Right lobe of liver (tissue), 4 donors: ENCODE measurements at regions not wholly inside any gene's neighbourhood (a gene's known extent, or its start where the extent isn't known, plus 50 kb on each side); places are given as distances from the start of the nearest gene placed in this dataset.

Source experiments
- POLR2A ChIP-seq: fragments of 450-650 bp; IDR thresholded peaks from one replicate; pipeline ENCODE4 v1.6.1; 2017; ENCODE audit warnings: antibody characterized with exemption, mild to moderate bottlenecking
- TF ChIP-seq, protein P1 (sequence below), 4 donors: fragments of 200-600 bp in 3 of 4; fragments of 450-650 bp in 1 of 4; IDR thresholded peaks; one replicate each; pipeline versions ENCODE4 v1.5.1 to v1.8.0; 2016 to 2022; ENCODE audit warnings: antibody characterized with exemption in 4 of 4, mild to moderate bottlenecking in 2 of 4
- donor health status: DM: no; HTN: no; CAD: no.
- donor health status: DM: no; HTN: no; CAD: no.
- donor health status: DM: no; HTN: yes; CAD: no.

DNA sequence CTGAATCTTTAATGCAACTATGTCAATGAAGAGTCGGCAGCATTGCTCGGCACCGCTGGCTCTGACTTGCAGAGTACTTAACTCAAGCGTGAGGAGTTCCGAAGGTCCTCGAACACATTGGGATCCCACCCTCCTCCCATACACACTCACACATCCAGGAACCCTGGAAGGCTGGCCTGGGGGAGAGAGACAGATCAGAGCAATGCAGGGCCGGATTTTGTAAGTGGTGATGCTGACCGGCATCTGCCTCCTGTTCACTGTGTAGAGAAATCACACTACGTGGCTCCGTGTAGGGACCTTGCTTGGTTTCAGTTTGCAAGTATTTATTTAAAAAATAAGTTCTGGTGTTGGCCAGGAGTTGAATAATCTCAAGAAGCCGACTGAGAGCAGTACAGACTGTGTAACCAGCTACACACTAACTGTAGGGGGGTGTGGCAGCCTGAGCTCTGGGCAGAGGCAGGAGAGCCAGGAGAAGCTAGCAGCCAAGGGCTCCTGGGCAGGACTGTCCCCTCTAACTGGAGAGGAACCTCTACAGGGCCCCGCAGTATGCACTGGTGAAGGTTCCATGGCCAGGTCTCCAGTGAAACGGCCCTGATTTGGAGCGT is 190.2 kb upstream of the TNRC6C start:
- TF ChIP-seq, protein P1, sequence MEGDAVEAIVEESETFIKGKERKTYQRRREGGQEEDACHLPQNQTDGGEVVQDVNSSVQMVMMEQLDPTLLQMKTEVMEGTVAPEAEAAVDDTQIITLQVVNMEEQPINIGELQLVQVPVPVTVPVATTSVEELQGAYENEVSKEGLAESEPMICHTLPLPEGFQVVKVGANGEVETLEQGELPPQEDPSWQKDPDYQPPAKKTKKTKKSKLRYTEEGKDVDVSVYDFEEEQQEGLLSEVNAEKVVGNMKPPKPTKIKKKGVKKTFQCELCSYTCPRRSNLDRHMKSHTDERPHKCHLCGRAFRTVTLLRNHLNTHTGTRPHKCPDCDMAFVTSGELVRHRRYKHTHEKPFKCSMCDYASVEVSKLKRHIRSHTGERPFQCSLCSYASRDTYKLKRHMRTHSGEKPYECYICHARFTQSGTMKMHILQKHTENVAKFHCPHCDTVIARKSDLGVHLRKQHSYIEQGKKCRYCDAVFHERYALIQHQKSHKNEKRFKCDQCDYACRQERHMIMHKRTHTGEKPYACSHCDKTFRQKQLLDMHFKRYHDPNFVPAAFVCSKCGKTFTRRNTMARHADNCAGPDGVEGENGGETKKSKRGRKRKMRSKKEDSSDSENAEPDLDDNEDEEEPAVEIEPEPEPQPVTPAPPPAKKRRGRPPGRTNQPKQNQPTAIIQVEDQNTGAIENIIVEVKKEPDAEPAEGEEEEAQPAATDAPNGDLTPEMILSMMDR (IDR thresholded peaks at IDR 0.05): no peak
- TF ChIP-seq POLR2A: no peak
